Hepatocyte (in vitro differentiated cells): ENCODE measurements at regions not wholly inside any gene's neighbourhood (a gene's known extent, or its start where the extent isn't known, plus 50 kb on each side); places are given as distances from the start of the nearest gene placed in this dataset.

Experiments used
- CTCF ChIP-seq: fragments of 200-600 bp; sonication (generic); IDR thresholded peaks from 2 replicates; pipeline ENCODE4 v1.5.1; 2016; ENCODE audit warnings: antibody characterized with exemption, mild to moderate bottlenecking; ENCODE audit not compliant: poor library complexity
- EZH2phosphoT487 ChIP-seq: fragments of 200-600 bp; sonication (generic); IDR thresholded peaks from one replicate; pipeline ENCODE4 v1.6.1; 2018; ENCODE audit warnings: antibody characterized with exemption, mild to moderate bottlenecking, low read depth, moderate library complexity; ENCODE audit not compliant: unreplicated experiment, severe bottlenecking

- no peak for TF ChIP-seq EZH2phosphoT487
- no peak for TF ChIP-seq CTCF
Measured at GRCh38 chr18:27250471-27250870, 65.4 kb upstream of the CHST9 start.
